DMS 273 (cell line): ENCODE measurements at regions not wholly inside any gene's neighbourhood (a gene's known extent, or its start where the extent isn't known, plus 50 kb on each side); places are given as distances from the start of the nearest gene placed in this dataset.
A peak's percentile ranks its signal among the peaks of the same experiment; 100 is the strongest.
"Not testable (repeated sequence)": the region's sequence is repeated elsewhere in the genome, so short reads cannot be mapped to it uniquely, and the experiment has no call there.

Source experiments
- DNase-seq: peaks from one replicate; lab custom pipeline; 2025; ENCODE audit not compliant: unreplicated experiment; lab: John Stamatoyannopoulos, UW

DNA sequence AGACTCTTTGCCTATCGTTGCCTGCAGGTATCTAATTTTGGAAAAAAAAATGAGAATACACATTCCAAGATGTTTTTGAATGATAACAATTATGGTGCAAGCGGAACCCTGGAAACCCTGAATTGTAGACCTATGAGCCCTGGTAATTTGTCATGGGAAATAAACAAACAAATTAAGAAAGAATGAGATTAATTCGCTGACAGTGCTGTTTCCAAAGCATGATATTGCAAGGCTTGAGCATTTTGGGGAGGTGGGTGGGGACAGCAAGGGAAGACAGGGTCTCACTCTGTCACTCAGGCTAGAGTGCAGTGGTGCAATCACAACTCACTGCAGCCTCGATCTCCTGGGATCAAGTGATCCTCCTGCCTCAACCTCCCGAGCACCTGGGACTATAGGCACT lies 900.3 kb downstream of the IPMK start:
- no peak for DNase-seq

DNA sequence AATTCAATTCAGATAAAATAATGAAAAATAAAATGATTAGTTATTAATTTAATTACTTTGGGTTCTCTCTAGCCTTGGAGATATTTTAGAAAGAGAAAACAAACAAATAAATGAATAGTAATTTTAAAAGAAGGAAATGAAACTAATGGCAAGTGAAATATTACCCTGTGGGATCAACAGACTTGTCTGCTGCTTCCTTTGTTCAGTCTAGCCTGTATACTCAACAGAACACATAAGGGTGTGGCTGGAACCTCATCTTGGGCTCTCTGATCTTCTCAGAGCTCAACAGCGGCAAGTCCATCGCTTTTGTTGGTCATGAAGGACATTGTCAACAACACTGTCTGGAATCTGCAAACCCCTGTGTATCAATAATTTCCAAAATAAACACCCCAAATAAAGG lies 904.9 kb downstream of the IPMK start:
- DNase-seq, result no peak

DNA sequence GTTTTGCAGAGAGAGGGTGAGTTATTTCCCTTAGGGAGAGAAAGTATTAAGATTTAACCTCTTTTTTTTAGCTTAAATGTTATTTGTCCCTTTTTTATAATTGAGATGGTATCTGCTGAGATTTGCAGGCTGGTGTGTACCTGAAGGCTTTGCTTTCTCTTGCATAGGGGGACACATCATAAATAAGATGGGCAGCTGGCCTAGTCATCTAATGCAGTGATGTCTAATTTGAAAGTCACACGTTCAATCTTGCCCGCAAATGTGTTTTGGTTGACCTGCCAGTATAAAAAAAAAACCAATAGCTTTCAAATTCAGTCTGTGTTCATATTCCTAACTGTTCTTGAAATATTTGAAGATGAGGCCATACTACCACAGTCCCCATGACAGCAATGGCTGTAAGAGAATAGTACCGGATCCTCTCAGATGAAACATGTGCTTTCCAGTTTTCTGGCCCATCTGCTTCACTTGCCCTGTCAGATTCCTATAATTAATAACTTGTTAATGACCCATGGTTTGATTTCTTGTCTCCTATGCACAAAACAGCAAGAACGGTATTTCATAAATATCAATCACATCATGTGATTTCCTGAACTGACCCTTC lies 914.2 kb downstream of the IPMK start:
- DNase-seq, result no peak

DNA sequence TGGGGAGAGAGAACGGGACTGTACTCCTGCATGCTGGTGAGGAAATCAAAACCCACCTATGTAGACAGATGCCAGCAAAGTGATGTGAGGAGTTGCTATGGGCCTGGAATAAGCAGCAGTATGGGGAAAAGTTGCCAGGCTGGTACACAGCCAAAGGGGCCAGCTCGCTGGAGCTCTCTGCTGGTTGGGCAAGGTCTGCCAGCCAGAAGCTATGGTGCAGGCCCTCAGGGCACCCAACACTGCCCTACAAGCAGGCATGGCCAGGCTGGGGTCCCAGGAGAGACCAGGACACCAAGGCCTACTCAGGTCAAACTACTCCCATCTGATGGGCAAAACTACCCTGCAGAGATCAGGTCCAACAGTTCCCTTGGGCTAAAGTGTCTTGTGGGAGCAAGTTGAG lies 916.6 kb downstream of the IPMK start:
- no peak for DNase-seq

DNA sequence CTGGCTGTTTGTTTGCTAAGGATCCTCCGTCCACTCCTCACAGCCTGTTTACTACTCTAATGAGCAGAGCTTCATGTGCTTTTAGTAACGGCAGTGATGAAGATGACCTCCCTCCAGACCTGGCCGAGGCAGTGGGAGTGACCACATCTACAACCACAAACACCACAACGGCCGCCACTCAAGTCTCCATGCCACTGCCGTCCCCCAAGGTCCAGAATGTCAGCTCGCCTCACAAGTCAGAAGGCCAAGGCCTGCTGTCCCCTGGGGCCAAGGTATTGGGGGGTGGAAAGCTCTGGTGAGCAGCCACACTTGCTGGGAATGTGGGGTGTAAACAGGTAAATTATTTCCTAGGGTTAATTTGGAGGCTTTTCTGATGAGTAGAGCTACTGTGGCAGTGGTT lies 926.4 kb downstream of the IPMK start:
- no peak for DNase-seq

DNA sequence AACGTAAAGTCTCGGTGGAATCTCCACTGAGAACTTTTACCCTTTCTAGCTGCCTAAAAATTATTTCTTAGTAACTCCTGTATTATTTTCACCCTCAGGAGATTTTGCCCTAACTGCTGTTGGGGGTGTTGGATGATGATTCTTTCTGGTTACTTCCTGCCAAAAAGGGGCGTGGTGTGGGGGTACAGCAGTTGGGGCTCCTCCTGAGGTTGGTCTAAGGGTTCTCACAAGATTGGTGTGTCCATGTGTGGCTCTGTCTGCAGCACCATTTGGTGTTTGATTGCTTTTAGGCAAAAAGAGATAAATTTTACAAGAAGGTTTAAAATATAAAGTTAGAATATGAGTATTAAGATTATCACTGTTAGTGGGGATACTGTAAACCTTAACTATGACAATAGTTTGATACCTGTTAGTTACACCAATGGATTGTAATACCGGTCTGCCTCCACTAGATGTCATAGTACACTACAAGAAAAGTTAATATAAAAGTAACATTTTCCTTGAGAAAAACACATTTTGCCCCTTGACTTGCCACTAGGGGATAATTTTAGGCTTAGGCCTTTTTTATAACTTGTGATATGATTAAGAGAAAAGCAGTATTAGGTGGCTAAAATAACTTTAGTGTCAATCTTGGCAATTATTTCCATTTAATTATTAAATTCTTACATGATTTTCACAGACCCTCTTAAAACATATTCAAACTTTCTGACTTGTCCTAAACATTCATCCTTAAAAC lies 928.7 kb downstream of the IPMK start:
- peak; percentile 50 for DNase-seq

DNA sequence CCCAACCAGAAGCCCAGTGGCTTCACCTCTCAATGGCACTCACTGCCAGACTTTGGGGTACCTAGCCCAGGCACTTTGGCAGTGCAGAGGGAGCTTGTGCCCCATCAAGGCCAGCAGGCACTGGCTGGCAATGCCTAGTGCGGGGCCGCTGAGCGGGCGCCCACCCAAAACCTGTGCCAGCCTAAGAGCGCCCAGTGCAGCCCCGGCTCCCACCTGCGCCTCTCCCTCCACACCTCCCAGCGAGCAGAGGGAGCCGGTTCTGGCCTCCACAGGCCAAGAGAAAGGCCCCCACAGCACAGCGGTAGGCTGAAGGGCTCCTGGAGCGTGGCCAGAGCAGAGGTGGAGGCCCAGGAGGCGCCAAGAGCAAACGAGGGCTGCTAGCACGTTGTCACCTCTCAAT lies 930.8 kb downstream of the IPMK start:
- no peak for DNase-seq

DNA sequence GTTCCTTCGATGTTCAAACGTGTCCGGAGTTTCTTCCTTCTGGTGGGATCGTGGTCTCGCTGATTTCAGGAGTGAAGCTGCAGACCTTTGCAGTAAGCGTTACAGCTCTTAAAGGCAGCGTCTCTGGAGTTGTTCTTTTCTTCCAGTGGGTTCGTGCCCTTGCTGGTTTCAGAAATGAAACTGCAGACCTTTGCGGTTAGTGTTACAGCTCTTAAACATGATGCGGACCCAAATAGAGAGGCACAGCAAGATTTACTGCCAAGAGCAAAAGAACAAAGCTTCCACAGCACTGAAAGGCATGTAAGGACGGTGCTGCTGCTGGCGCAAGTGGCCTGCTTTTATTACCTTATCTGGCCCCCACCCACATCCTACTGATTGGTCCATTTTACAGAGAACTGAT lies 931.4 kb downstream of the IPMK start:
- DNase-seq, result no peak

DNA sequence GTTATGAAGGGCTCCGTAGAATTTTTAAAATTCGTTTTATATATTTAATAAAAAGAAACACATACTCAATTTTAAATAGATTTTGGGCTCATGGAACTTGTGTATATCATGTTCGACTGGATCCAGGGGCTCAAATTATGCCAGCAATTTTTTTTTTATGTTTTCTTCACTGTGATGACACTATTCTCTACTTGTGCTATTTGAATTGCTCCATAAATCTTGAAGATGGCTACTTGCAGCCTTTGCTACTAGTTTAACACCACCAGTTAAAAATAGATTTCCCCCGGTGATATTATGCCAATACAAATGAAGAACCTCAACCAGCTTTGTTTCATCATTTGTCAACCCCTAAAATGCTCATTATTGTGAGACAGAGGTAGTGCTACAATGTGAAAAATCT lies 933.2 kb downstream of the IPMK start:
- DNase-seq, result no peak

DNA sequence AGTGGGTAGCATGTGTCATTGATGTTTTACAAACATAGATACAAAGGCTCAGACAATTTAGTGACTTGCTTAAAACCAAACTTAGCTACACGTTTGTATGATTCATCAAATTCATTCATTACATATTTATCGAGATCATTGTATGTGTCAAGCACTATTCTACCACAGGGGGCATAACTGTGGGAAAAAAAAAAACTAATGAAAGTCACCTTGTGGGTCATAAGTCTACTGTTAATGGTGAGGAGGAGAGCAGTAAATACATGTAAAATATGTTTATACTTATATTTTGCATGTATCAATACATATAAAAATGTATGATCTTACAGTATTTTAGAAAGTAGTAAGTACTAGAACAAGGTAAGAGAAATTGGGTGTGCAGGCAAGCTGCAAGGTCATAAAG lies 933.8 kb downstream of the IPMK start:
- no peak for DNase-seq

DNA sequence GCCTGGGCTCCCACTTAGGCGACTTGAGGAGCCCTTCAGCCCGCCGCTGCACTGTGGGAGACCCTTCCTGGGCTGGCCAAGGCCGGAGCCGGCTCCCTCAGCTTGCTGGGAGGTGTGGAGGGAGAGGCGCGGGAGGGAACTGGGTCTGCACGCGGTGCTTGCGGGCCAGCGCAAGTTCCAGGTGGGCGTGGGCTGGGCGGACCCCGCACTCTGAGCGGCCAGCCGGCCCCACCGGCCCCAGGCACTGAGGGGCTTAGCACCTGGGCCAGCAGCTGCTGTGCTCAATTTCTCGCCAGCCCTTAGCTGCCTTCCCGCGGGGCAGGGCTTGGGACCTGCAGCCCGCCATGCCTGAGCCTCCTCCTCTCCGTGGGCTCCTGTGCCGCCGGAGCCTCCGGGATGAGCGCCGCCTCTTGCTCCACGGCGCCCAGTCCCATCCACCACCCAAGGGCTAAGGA lies 946.3 kb downstream of the IPMK start:
- DNase-seq, result not testable (repeated sequence)

DNA sequence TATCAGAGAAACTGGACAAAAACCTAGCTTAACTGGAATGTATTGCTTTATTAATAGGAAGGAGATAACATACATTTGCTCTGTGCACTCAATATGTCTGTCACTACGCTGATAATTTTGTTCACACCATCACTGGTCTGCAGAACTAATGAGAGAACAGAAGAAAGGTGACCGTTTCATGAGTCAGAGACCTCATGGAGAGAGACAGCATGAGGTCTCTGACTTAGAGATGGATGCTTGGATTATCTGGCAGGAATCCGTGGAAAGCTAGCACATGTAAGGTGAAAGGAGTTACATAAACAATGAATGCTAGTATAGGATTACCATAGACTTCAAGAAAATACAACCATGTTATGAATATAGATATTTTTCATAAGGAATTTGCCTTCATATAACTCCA lies 947.3 kb downstream of the IPMK start:
- no peak for DNase-seq

DNA sequence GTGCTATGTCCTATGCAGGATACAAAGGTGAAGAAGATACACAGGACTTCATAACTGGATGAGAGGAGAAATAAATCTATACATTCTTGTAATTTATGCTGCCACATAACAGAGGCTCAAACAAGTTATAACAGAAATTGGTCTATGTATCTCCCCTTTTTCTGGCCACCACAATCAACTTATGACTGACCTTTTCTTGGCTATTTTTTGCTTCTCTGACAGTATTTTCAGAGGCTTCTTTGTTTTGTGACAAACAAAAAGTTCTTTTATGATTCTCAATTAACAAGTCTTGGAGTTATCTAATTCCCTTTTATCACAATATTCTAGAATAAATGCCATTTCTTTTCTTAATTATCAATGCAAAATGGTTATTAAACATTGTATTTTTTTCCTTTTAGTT lies 953.0 kb upstream of the ZWINT start:
- no peak for DNase-seq

DNA sequence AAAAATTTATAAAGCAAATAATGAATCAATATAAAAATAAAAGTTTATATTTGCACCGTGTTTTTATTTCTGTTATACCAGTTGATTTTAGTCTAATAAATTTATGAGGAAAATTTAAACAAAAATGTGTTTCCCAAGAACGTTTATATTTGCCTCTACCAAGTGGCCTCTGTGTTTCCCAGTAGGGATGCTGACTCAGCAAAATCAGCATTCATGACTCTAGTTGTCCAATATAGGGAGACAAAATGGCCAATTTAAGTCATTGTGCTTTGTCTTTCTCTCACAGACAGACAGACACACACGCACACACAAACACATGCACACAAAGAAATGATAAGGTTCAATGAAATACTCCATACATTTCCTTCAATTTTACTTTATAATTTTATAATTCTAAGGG lies 942.5 kb upstream of the ZWINT start:
- no peak for DNase-seq

DNA sequence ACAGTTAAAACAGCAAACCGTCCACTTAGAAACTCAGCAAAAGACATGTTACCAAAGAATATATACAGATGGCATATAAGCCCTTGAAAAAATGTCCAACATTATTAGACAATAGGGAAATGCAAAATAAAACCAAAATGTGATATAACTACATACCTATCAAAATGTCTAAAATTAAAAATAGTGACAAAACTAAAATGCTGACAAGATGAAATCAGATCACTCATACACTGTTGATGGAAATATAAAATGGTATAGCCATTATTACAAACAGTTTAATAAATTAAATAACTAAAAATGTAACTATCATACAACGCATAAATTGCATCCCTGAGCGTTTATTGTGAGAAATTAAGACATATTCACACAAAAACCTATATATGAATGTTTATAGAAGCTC lies 939.7 kb upstream of the ZWINT start:
- DNase-seq, result no peak

DNA sequence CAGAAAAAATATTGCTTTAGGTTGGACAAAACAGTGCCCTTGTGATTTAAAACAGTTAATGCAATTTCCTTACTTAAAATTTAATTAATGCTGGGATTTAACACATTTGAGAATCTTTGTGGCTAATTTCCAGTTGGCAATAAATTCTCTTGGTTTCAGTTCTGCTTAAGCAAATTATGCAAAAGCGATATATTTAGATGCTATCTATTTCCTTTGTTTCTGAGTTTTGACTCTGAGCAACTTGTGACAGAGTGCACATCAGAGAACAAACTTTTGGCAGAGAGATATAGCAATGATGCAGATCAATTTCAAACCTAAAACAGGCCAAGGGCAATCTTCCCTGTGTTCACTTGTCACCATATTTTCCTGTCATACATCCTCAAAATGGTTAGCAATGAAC lies 933.6 kb upstream of the ZWINT start:
- no peak for DNase-seq

DNA sequence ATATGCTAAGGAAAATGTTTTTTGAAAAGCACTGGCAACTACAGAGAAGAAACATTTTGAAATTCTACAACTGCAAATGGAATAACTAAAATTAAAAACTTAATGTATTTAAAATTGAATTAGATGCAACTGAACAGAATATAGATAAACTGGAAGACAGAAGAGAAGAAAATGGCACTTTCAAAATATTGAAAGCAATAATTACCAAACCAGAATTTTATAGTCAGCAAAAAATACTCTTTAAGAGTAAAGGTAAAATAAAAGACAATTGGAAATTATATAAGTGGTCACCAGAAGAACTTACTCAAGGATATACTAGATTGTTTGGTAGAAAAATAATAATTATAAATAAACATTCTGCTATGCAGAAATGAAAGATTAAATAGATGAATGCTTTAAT lies 927.7 kb upstream of the ZWINT start:
- no peak for DNase-seq

DNA sequence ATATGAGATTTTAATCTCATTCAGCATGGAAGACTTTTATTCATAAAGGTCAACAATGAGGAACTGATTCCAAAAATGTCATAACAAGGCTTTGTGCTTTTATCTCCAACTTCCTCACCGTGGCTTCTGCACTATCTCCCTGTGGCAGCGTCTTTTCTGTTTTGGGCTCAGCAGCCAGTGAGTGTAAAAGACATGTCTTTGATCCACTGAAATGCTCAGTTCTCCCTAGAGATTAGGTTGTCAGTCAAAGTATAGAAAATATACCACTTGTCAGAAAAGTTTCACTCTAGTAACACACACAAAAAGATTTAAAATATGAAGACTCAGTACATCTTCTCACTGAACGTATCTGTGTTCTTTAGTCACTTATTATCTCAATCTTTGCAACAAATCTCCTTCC lies 901.8 kb upstream of the ZWINT start:
- DNase-seq, result no peak

DNA sequence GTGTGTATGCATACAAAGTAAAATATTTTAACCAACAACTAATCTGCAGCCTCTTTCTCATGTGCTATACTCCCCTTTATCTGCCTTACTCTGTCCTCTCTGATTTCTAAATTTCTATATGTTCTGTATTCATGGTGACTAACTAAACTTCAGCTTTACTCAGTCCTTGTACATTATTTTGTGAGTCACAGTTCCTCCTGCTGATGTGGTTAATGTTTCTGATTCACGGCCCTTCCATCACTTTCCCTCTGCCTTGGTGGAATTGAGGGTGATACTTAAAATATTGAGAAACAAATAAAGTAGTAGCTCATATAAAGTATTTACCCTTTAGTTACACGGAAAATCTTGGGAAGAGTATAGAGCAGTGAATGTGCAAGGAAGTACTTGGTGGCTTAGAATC lies 899.1 kb upstream of the ZWINT start:
- DNase-seq, result no peak

DNA sequence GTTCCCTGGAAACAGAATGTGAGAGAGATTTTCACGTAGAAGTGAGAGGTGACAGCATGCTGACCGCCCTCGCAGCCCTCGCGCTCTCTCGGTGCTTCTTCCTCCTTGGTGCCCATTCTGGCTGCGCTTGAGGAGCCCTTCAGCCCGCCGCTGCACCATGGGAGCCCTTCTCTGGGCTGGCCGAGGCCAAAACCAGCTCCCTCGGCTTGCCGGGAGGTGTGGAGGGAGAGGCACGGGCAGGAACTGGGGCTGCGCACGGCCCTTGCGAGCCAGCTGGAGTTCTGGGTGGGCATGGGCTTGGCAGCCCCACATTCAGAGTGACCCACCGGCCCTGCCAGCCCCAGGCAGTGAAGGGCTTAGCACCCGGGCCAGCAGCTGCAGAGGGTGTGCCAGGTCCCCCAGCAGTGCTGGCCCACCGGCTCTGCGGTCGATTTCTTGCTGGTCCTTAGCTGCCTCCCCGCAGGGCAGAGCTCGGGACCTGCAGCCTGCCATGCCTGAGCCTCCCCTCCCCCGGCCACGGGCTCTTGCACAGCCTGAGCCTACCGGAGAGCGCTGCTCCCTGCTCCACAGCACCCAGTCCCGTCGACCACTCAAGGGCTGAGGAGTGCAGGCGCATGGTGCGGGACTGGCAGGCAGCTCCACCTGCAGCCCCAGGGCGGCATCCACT lies 888.7 kb upstream of the ZWINT start:
- no peak for DNase-seq

DNA sequence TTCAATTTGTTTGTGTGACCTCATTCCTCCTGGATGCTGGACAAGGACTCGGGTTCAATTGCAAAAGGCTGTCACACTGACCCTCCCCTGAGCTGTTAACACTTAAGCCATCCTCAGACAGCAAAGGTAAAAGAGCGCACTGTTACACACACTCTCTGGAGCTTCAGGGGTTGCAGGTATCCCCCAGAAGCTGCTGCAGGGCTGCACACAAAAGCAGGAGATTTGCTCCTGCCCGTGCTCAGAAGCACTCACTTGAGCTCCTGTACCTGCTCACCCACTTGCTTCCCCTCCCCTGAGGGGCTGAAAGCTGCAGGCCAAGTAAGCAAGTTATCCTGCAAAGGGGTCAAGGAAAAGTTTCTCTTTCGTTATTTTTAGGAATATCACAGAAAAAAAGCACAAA lies 886.2 kb upstream of the ZWINT start:
- no peak for DNase-seq

DNA sequence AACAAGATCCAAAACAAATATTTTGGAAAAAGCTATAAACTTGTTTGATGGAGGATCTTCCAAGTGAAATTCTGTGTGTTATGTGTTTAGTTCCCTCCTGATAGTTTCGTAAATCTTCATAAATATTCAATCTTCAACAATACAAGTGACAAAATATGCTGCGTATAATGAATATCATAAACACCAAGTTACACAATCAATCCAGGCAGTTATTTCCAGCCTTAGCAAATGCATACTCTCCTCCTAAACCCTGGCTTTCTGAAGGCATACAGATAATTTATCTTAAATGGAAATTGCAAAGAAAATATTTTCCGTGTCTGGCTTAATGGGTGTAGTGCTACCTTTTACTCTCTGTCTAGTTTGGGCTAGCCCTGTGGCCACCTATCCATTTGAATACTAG lies 864.9 kb upstream of the ZWINT start:
- DNase-seq, result no peak

DNA sequence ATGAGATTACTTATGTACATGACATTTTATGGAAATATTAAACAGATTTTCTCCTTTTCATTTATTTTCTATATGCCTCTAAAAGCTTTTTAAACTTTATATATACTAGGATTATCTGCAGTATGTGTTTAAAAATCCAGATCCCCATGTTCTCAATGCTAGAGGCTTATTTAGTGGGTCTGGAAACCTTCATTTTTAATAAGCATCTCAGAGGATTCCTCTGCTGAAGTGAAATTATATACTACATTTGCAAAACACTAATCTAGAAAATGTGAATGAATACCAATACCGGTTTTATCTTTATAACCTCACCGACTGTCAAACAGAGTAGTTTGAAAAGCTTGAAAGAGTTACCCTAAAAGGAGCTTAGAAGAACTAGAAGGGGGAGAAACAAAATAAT lies 863.8 kb upstream of the ZWINT start:
- DNase-seq, result no peak
